HG03280 (cell line): ENCODE measurements at regions not wholly inside any gene's neighbourhood (a gene's known extent, or its start where the extent isn't known, plus 50 kb on each side); places are given as distances from the start of the nearest gene placed in this dataset.
"Not testable (repeated sequence)": the region's sequence is repeated elsewhere in the genome, so short reads cannot be mapped to it uniquely, and the experiment has no call there.

ENCODE experiments used
- ATAC-seq: cut with Tn5 transposase; IDR thresholded peaks from one replicate; pipeline ENCODE4 v1.9.1; 2021; ENCODE audit warnings: mild to moderate bottlenecking, moderate library complexity; ENCODE audit not compliant: unreplicated experiment

DNA sequence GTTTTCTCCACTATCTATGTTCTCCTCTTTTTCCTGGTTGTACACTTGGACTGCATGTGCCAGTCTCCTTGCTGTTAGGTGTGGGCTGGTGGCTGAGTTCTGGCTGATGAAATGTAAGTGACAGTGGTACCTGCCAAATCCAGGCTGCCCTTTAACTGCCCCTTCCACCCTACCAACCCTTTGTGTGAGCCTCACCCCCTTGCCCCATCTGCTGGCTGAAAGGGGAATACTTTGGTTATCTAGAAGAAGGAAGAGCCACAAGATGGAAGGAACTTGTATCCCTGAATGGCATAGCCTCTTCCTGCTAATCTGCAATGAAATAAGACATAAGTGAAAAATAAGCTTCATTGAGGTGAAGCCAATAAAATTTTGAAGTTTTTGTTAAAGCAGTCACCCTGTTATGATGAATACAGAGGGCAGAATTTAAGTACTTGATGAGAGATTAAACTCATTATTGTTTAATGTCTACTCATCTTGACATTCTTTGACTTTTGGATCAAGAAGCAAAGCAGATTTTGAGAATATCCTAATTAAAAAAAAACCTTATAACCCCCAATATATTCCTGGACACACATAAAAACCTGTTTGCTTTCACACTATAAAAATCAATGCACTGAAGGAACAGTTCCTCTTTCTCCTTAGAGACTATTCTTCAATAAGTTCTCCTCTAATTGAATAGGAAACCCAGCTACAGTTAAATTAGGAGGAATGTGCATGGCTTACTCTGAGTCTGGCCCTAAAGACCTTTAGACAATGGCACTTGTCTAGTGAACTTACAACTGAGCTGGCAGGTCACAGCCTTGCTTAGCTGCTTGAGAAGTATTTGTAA, 262.6 kb upstream of the BTG1 start:
- ATAC-seq = peak; percentile 37

DNA sequence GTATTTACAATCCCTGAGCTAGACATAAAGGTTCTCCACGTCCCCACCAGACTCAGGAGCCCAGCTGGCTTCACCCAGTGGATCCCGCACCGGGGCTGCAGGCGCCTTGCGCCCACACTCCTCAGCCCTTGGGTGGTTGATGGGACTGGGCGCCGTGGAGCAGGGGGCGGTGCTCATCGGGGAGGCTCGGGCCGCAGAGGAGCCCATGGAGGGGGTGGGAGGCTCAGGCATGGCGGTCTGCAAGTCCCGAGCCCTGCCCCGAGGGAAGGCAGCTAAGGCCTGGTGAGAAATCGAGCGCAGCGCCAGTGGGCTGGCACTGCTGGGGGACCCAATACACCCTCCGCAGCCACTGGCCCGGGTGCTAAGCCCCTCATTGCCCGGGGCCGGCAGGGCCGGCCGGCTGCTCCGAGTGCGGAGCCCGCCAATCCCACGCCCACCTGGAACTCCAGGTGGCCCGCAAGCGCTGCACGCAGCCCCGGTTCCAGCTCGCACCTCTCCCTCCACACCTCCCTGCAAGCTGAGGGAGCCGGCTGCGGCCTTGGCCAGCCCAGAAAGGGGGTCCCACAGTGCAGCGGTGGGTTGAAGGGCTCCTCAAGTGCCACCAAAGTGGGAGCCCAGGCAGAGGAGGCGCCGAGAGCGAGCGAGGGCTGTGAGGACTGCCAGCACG, 260.9 kb upstream of the BTG1 start:
- not testable (repeated sequence) for ATAC-seq

DNA sequence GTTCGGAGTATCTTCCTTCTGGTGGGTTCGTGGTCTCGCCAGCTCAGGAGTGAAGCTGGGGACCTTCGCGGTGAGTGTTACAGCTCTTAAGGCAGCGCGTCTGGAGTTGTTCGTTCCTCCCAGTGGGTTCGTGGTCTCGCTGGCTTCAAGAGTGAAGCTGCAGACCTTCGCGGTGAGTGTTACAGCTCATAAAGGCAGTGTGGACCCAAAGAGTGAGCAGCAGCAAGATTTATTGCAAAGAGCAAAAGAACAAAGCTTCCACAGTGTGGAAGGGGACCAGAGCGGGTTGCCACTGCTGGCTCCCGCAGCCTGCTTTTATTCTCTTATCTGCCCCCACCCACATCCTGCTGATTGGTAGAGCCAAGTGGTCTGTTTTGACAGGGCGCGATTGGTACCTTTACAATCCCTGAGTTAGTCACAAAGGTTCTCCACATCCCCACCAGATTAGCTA, 260.2 kb upstream of the BTG1 start:
- not testable (repeated sequence) for ATAC-seq

DNA sequence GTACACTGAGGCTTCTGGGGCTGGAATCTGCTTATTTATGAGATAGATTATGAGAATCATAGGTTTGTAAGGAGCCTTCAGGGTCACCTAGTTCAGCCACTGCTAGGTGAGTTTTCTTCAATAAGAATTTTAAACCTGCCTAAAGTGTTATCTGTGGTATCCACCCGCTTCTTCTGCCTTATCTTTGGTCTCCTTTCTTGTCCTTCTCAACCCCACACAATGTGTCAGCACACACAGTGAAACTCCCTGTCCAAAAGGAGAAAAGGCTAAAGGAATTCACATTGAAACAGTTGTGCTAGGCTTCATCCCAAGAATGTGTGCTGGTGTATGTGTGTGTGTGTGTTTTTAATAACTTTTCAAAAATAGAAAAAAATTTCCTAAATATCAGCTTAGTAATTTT, 259.3 kb upstream of the BTG1 start:
- no peak for ATAC-seq

DNA sequence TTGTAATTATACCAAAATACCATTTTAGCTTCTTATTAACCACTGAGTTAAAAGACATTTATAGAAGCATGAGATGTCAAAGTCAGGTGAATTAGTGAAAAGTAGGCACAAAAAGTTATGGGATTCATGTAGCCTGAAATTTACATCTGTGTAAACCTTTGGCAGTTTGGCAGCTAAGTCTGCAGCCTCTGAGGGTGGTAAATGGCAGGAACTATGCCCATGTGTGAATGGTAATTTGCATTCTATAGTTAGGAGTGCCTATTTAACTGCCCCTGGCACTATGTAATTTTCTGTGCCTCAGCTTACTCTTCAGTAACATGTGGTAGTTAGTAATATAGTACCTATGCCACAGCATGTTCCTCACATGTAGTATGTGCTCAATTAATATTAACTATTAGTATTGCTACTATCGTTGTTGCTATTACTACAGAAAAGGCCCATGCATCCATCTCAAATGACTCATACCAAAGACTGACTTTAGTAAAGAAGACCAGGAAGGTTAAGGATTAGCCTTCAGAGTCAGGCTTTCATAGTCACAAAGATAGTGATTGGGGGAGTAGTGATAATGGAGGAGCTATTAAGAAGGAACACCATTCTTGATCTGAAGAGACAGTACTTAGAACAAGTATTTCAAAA, 258.7 kb upstream of the BTG1 start:
- no peak for ATAC-seq

DNA sequence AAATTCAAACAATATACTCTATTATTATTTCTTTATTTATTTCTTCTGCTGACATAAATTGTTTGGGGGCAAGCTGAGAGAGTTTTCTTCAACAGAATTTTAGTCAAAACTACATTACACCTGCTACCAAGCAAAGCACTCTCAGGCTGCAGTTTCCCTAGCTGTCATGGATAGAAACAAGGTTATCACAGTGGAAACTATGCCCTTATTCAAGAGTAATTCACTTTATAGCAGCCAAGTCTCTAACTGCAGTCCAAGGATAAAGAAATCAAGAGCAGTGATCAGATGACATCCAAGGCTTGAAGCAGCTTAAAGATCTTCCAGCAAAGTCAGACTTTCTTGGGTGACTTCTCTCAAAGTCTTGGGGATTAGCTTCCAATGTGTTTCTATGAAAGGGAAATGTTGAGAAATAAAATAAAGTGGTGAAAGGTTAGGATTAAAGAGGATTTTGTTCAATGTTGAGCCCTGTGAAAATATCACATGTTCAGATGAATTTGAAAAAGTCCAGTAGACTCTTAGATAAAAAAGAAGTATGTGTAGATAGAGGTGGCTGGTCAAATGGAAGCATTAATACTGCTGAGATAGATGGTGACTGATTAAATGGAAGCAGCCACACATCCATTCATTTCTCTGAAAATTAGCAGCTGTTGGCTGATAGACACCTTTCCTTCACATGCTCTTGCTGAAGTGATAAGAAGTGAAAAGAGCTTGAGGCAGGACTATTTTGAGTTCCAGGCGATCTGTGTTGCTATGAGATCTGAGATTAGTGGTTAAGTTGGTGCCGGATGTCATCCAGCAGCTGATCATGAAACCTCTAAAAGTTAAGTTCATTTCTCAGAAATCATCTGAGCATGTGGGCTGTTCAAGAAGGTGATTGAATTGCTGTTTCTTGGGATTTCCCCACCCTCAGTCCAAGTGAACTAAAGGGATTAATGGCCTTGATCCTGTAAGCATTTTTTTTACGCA, 257.8 kb upstream of the BTG1 start:
- ATAC-seq = peak; percentile 83

DNA sequence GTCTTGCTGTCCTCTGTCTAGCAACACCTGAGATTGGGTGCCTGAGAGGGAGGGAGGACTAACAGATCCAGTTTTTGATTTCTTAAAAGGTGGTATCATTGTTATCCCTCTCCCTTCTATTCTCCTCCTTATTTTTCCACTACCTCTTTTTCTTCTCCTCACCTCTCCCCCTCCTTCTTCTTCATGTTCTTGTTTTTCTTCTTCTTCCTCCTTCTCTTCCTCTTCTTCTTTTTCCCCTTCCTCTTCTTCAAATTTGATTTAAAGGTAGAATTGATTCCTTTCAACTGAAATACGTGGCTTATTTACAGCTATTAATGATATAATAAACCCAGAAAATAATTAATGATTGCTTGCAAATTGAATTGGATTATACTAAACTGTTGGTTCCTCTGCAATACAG, 256.8 kb upstream of the BTG1 start:
- no peak for ATAC-seq

DNA sequence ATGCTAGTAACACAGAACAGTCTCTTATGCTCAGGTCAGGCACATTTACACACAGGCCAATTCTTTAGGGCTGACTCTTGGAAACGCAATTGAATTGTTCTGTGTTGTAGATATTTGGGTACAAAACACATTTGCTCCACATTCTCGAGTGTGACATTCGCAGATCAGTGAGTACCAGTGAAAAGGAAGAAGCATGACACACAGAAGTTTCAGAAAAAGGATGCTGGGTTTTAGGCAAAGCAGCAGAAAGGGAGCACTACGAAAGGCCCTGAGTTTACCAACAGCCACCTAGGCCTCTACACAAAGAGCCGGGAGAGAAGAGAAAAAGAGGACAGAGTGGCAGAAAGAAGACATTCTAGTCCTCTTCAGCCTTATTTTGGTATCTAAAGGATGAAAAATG, 254.4 kb upstream of the BTG1 start:
- ATAC-seq = peak; percentile 31

DNA sequence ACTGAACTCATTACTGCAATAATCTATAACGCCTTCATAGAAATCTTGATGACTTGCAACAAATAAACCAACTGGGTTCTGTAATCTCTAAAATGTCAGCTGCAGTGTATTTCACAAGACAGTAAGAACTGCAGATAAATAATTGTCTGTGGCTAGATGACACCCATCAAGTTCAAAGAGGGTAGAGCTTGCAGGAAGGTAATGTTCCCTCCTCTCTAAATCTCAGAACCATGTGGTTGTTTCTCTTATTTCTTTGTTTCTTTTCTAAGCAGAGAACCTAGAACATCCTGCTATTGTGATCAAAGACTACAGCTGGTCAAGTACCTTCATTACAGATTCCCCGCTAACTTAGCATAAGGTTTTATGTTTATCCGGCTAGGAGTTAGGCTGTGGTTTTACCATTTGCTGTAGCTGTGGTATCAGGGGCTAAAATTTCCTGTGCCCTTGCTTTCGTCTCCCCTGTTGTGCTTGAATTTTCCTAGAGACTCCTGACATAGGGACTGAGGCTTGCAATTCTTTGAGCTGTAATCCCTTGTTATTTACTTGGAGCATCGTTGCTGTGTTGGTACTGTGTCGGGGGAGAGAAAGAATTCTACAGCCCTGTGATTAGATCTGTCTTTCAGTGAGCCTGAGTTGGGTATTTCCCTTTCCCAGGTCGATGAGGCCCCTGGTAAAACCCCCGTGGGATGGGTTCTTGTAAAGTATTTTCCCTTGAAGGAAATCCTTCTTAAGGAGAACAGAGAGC, 253.1 kb upstream of the BTG1 start:
- ATAC-seq = peak; percentile 32

DNA sequence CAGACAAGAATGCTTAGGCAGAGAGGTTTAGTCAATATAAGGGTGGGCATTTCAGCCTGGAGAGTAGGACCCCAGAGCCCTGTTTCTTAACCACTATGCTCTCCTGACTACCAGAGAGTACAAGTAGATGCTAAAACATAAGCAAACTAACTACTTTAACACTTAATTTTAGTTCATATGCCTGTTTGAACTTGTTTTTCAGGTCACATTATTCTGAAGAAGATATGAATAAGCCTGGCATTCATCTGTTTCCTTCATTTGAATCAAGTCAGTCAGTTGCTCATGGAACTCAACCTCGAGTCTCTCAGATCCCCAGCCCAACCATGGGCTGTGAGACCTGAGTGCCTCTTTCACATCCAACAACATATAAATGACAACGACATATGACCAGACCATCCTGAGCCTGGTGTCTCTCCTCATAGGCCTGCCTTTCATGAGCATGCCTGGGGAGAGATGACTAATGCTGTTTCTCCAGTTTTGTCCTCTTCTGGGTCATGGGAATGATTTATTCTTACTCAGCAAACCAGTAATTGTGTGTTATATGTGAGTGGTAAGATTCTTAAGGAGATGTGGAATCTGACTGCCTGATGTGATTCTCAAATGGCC, 251.1 kb upstream of the BTG1 start:
- no peak for ATAC-seq

DNA sequence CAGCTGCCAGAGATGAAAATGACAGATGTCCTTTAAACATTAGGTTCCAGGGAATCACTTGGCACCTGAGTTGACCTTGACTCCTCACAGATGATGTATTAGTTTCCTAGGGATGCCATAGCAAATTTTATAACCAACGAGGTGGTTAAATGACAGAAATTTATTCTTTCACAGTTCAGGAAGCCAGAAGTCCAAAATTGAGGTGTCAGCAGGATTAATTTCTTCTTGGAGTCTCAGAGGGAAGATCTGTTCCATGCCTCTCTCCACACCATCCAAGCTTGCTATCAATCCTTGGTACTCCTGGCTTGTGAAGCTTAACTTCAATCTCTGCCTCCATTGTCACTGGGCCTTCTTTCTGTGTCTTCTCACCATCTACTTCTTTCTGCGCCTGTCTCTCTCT, 249.7 kb upstream of the BTG1 start:
- ATAC-seq = no peak

DNA sequence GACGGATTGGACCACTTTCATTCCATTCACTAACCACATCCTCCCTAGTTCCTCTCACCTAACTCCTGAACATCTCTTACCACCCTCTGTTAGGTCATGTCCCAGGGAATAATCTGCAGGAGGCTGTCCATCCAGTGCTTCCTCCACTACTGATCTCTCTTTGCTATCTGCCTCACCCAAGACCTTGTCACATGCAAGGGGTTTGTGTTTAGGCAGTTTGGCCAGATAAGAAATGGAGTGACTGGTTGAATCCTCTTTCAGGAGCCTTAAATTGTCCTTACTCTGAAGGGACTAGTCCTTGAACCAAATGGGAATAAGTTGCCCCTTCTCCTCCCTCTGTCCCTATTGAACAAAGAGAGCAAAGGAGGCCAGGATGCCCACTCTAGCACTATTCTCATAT, 249.2 kb upstream of the BTG1 start:
- ATAC-seq = no peak

DNA sequence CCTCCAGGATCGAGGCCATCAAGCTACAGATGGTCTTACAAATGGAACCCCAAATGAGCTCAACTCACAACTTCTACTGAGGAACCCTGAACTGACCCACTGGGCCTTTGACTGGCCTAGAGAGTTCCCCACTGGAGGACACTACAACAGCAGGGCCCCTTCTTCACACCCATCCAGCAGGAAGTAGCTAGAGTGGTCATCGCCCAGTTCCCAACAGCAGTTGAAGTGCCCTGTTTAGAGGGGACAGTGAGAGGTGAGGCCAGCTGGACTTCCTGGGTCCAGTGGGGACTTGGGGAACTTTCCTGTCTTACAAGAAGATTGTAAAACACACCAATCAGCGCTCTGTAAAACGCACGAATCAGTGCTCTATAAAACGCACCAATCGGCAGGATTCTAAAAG, 247.9 kb upstream of the BTG1 start:
- ATAC-seq = no peak

DNA sequence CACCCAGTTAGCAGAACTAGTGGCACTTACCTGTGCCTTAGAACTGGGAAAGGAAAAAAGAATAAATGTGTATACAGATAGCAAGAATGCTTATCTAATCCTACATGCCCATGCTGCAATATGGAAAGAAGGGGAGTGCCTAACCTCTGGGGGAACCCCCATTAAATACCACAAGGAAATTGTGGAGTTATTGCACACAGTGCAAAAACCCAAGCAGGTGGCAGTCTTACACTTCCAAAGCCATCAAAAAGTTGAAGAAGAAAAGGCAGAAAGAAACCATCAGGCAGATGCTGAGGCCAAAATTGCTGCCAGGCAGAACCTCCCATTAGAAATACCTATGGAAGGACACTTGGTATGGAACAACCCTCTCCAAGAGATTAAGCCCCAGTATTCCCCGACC, 246.1 kb upstream of the BTG1 start:
- not testable (repeated sequence) for ATAC-seq

DNA sequence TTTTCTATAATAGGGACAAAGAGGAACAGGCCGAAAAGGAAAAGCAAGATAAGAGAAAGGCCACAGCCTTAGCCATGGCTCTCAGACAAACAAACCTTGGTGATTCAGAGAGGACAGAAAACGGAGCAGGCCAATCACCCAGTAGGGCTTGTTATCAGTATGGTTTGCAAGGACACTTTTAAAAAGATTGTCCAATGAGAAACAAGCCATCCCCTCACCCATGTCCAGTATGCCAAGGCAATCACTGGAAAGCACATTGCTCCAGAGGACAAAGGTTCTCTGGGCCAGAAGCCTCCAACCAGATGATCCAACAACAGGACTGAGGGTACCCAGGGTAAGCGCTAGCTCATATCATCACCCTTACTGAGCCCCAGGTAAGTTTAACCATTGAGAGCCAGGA, 243.8 kb upstream of the BTG1 start:
- ATAC-seq = no peak

DNA sequence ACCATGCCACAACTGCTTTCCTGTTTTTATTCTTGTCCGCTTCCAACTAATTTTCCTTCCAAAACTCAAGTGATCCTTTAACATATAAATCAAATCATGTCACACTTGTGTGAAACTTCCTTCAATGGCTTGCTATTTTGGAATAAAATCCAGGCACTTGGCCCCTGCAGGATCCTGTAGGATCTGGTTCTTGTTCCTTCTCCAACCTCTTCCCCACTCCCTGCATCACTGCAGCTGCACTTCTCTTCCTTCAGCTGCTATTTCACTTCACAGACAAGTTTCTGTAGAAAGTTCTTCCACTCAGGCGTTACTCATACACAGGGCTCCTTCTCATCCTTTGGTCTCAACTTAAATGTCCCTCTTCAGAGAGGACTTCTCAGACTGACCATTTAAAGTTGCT, 239.7 kb upstream of the BTG1 start:
- ATAC-seq = no peak

DNA sequence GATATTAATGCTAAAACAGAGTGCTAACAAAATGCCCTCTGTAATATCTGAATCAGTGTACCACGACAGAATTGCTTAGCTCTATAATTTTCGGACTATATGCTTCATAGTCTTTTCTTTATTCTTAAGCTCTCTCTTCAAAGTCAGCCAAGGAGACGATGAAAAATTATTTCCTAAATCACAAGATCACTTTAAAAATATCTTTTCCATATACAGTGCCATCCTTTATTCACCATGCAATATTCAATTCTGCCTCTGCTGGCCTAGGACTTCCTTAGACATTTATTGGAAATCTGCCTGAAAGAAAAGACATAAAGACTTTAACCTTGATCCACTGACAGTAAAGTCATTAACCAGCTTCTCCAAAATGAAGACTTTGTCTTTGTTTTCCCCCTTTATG, 238.9 kb upstream of the BTG1 start:
- ATAC-seq = no peak

DNA sequence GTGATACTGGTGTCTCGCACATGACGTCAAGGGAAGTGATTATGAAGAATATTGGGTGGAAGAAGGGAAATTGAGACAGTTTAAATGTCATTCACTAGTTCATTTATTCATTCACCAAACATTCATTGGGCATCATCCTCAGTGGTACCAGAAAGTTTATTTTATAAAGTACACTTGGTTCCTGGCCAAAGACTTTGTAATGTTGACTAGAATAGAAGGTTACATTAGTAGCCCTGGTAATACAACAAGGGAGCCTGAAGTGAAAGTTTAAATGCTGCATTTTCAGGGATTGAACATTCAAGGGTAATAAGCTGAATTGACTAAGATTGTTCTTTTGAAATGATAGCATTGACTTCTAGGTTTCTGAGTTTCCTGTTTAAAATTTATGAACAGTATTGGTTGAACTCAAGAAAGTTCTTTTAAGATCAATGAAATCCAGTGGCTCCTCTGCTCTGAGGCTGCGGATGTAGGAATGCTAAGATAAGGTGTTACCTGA, 236.8 kb upstream of the BTG1 start:
- no peak for ATAC-seq

DNA sequence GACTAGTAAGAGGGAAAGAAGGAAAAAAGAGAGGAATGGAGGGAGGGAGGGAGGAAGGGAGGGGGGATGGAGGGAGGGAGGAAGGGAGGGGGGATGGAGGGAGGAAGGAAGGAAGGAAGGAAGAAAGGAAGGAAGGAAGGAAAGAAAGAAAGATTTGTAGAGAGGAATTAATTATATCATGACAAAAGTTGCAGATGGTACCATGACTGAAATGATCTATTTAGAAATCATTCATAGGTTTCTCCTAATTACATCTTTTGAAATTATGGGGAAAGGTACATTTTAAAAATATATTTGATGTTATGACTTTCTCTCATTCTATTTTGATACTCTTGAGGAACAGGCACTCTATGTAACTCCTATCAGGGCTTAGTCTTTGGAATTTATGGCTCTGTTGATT, 236.2 kb upstream of the BTG1 start:
- ATAC-seq = no peak
